Fibroblast of gingiva (primary cell): ENCODE measurements at regions not wholly inside any gene's neighbourhood (a gene's known extent, or its start where the extent isn't known, plus 50 kb on each side); places are given as distances from the start of the nearest gene placed in this dataset.

Experiments used
- DNase-seq: peaks from one replicate; pipeline ENCODE4 v3.0.0-alpha.2; 2011; ENCODE audit warnings: low read depth

GRCh38 chr7:15751191-15751701 lies 64.8 kb upstream of the MEOX2 start:
- peak; percentile 61 for DNase-seq

GRCh38 chr7:15750727-15751126 lies 64.2 kb upstream of the MEOX2 start:
- DNase-seq, result no peak

GRCh38 chr7:15749631-15750030 lies 63.1 kb upstream of the MEOX2 start:
- peak; percentile 32 for DNase-seq

- DNase-seq, result no peak
Observed at GRCh38 chr7:15747712-15748111, 61.2 kb upstream of the MEOX2 start.

- DNase-seq, result peak; percentile 37
Observed at GRCh38 chr7:15747301-15747700, 60.8 kb upstream of the MEOX2 start.

GRCh38 chr7:15743926-15744480 lies 57.5 kb upstream of the MEOX2 start:
- DNase-seq, result no peak

GRCh38 chr7:15737601-15738000 lies 51.1 kb upstream of the MEOX2 start:
- peak; percentile 6 for DNase-seq
